ENCODE measurements at regions not wholly inside any gene's neighbourhood (a gene's known extent, or its start where the extent isn't known, plus 50 kb on each side); places are given as distances from the start of the nearest gene placed in this dataset.
"Not testable (repeated sequence)": the region's sequence is repeated elsewhere in the genome, so short reads cannot be mapped to it uniquely, and the experiment has no call there.

DNA sequence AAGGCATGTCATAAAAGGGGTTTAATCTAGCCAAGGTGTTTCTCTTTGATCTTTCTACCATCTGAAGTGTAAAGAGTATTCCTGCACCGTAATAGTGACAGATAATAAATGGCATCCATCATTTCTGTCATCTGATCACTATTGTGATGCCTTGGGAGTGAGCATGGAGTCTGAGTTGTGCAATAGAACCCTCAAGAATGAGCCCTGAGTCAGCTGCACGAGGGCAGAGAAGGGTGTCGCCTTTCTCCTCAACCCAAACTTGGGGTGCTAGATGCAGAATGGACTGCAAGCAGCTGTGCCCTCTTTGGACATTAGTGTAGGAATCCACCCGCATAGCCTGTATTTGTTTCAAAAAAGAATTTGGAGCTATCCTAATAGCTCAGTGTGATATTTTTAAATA, 115.2 kb downstream of the ZNF37A start:
- no peak for DNase-seq

GRCh38 chr10:38209748-38210147, 115.6 kb downstream of the ZNF37A start:
- not testable (repeated sequence) for DNase-seq

- no peak for DNase-seq
These were observed 118.3 kb downstream of the ZNF37A start for GRCh38 chr10:38212460-38212859.

GRCh38 chr10:38226385-38226784, 132.2 kb downstream of the ZNF37A start:
- no peak for DNase-seq

- no peak for DNase-seq
These were observed 134.3 kb downstream of the ZNF37A start for GRCh38 chr10:38228394-38228793.

DNA sequence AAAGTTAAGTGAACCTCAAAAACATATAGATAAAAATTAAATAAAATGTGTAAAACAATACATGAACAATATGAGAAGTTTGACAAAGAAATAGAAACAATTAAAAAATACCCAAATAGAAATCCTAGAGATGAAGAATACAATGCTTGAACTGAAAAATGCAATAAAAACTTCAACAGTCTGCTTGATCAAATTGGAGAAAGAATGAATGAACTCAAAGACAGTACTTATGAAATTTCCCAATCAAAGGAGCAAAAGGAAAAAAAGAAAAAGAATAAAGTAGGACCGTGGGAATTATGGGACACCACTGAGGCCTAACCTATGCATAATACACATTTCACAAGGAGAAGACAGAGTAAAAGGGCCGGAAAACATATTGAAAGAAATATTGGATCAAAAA, 144.3 kb downstream of the ZNF37A start:
- DNase-seq, result not testable (repeated sequence)

GRCh38 chr10:38242061-38242649, 148.0 kb downstream of the ZNF37A start:
- not testable (repeated sequence) for DNase-seq

- not testable (repeated sequence) for DNase-seq
These were observed 154.0 kb downstream of the ZNF37A start for GRCh38 chr10:38248113-38248512.

DNA sequence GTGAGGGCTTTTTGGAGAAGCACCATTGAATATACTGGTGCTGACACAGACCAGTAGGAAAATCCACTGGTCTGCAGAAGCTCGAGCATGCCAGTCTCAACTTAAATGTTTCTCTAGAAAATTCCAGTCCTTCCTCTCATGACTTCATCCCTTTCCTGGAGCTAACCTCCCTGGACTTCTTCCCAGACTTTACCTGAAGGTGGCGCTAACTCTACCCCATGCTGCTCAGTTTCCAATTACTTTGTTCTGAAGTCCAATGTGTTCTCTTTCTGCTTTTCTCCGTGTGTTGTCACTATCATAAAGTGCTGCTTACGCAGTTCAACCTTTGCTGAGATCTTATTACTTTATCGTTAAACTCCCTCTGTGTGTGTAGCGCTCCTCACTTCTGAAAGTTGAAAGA, 158.4 kb downstream of the ZNF37A start:
- not testable (repeated sequence) for DNase-seq

GRCh38 chr10:38267555-38267954, 173.4 kb downstream of the ZNF37A start:
- DNase-seq, result not testable (repeated sequence)

DNA sequence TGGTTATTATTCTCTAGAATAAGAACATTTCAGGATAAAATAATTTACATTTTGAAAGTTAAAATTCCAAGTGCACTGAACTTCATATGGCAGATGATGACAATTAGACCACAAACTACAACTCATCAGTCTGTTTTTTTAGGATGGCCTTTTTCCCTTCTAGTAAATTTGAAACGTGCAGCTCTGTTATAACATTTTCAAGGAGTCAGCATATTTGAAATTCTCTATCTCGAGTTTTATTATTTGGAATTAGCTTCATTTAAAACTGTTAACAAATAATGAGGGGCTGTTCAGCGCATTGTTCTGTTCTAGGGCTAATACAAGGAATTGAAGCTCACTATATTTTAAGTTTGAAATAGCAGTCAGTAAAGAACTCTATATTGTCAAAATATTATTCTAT, 176.9 kb downstream of the ZNF37A start:
- DNase-seq, result not testable (repeated sequence)

GRCh38 chr10:38274879-38275278, 180.7 kb downstream of the ZNF37A start:
- DNase-seq, result not testable (repeated sequence)

GRCh38 chr10:38292560-38292959, 198.4 kb downstream of the ZNF37A start:
- not testable (repeated sequence) for DNase-seq

DNA sequence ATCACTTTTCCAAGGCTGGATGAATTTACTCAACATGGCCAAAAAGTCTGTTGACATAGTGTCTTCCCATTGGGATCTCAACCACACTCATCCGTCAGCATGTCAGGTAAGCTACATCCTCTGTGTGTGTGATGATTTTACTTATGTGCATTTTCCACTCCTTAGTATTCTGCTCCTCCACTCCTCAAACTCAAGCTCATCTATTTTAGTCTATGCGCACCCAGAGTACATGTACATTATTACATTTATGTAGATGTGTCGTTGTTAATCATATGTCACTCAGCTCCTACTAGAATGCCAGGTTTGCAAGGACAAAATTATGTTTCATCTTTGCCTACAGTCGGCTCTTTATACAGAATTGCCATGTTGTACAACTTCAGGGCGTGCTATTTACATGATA, 216.0 kb downstream of the ZNF37A start:
- not testable (repeated sequence) for DNase-seq

DNA sequence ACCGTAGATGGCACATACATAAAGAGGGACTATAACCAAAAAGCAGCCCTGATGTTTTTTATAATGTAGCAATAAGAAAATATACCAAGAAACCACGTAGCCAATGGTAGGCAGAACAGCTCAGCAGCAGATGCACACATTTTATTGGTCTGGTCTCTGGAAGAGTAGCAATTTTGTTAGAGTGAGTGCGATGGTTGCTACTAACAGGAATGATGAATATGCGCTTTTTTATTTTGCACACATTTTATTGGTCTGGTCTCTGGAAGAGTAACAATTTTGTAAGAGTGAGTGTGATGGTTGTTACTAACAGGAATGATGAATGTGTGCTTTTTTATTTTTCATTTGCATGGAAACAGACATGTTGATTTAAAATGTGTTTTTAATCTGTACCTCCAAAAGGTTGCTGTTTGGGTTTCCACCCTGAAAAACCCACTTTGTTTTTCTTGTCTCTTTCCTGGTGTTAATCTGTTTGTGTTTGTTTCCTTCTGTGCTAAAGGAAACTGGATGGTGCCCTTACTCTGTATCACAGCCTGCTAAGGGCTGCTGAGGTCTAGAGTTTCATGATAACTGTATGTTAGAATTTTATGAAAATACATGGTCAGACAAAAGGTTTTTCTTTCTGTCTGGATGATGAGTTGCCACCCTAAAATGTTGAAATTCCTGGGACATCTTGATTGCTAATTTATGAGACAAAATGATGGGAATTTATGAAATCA, 221.1 kb downstream of the ZNF37A start:
- not testable (repeated sequence) for DNase-seq

DNA sequence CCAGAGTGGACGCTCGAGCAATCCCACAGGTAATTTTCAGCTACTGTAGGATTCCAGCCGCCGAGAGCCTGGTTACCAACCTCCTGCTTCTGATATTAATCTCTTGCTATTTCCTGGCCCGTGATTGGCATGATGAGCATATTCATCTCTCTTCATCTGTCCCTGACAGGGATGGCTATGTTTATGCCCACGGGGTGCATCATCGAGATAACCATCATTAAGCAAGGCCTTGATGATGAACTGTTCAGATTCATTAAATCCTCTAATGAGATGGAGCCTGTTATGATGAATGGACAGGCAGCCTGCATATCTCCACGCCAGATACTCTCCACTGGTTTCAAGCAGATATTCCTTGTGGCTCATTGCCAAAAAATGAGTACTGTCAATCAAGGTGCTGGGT, 227.3 kb downstream of the ZNF37A start:
- not testable (repeated sequence) for DNase-seq

- not testable (repeated sequence) for DNase-seq
These were observed 236.2 kb downstream of the ZNF37A start for GRCh38 chr10:38330306-38330705.

DNA sequence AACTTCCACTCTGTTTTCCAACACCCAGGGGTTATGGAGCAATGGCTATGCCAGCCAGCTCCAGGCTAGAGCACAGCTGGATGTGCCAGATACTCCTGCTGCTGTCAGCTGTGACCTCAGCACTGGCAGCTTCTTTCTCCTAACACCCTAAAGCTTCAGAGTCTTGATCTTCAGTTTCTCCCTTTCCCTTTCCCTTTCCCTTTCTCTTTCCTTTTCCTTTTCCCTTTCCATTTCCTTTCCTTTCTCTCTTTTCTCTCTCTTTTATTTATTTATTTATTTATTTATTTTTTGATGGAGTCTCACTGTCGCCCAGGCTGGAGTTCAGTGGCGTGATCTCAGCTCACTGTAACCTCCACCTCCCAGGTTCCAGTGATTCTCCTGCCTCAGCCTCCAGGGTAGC, 237.0 kb downstream of the ZNF37A start:
- not testable (repeated sequence) for DNase-seq

GRCh38 chr10:38333699-38334098, 239.6 kb downstream of the ZNF37A start:
- not testable (repeated sequence) for DNase-seq

DNA sequence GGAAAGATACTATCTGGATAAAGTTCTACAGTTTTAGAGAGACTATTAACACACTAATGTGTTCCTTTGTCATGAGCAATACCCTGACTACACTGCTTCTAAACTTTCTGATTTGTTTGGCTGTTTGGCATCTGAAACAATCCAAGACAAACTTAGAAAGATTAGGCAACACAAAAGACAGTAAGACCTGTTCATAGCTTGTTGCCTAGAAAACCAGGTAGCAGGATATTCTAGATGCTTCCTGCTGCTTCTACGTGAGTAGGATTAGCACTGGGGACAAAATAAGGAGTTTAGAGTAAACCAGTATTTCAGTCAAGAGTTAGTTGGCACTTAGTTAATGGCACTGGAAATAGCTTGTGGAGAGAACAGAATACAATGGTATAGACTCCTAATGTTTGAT, 256.5 kb downstream of the ZNF37A start:
- not testable (repeated sequence) for DNase-seq

DNA sequence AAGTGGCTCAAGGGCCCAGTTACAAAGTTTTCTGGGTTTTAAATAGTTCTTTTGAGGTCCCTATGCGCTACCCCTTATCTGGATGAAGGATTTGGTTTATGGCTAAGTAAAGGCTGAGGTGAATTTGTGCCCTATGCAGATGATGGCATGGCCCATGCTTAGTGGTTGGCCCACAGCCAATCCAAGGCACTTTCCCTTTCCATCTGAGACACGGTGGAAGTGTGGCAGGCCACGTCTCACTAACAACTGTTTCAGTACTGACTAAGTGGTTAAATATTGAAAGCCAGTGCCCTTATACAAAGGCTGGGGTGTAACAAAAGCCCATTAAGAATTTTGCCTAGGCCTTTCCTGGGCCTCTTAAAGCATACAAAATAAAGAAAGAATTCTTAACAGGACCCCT, 260.3 kb downstream of the ZNF37A start:
- not testable (repeated sequence) for DNase-seq

DNA sequence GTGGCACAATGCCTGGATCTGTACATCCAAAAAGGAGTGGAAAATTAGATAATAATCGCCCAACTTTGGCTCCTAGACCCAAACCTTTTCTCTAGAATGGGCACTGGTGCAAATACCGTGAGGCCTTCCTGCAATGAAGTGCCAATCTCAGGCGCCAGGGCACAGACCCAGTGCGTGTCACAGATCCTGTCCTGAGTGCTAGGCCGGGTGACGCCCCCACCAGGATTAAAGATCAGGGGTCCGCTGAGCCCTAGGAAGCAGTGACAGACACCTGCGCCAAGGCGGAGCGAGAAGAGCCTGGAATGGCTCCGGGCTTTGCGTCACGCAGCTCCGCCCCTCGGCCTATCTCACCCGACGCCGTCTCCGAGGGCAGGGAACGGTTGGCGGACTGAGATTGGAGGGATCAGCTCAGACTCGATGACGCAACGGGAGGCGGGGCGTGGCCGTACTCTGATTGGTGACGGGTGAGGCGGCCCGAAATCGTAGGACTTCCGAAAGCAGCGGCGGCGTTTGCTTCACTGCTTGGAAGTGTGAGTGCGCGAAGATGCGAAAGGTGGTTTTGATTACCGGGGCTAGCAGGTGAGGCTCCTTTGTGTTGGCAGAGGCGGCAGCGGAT, 261.9 kb downstream of the ZNF37A start:
- DNase-seq, result peak; percentile 72 to 85 (median 78)

DNA sequence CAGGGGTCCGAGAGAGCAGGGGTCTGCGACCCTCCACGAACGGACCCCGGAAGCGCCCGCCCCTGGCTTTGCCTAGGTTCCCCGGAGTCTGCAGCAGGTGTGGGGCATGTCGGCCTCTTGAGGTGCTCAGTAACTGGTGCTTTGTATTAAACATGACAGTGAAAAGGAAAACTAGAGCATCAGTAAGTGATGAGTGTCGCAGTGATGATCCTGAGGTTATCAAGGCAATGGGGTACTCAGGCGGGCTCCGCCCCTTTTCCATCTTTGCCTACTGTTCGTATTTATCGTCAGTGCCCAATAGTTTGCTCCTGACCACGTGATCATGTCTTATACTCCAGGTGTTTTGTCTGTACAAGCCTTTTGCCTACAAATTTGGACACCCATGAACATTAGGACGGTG, 262.4 kb downstream of the ZNF37A start:
- not testable (repeated sequence) for DNase-seq

DNA sequence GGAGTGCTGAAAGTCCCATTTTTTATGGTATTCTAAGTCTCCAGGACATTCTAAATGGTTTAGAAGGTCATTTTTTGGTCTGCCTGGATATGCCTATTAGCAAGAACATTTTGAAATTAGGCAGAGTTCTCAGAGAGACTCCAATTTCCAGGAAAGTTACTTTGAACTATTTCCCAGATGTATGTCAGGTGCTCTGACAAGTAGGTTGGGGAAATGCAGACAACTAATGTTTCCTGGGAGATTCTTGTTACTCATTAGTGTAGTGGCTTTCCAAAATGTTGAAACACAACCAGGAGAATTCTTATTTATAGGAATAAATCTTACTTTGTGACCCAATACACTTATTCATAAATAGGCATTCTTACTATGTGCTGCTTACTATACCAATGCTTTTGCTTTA, 268.4 kb downstream of the ZNF37A start:
- not testable (repeated sequence) for DNase-seq

All from stimulated activated naive CD4-positive, alpha-beta T cell (primary cell).